ENCODE measurements at regions not wholly inside any gene's neighbourhood (a gene's known extent, or its start where the extent isn't known, plus 50 kb on each side); places are given as distances from the start of the nearest gene placed in this dataset.

GRCh38 chr6:88359530-88360202, 193.5 kb upstream of the CNR1 start:
- Histone ChIP-seq H3K4me2 (ENCODE audit: extremely low read depth, insufficient read depth, low read length) (no peak overlapping the region), H3K79me2 (ENCODE audit: control insufficient read depth, insufficient read depth, low read length) (no peaks in the 10 kb centered on the region), H2AFZ (ENCODE audit: low read length) (no peak overlapping the region), H3K9me3 (ENCODE audit: control insufficient read depth, insufficient read depth, low read depth, low read length) (no peaks in the 10 kb centered on the region), H3K27ac (ENCODE audit: insufficient read depth, low read length) (no peak overlapping the region), H3K4me3 (replicated peaks in 1 of 4; ENCODE audit: control extremely low read depth in 1 of 4, insufficient read depth in 1 of 4, low read depth in 3 of 4, low read length in 4 of 4) (no peak overlapping the region), H4K20me1 (ENCODE audit: control insufficient read depth, extremely low read depth, insufficient read depth, low read length) (no peaks in the 10 kb centered on the region), H3K36me3 (ENCODE audit: control insufficient read depth, insufficient read depth, low read length) (no peaks in the 10 kb centered on the region), H3K27me3 (ENCODE audit: control insufficient read depth, insufficient read depth, low read length) (no peaks in the 10 kb centered on the region), H3K4me1 (ENCODE audit: control insufficient read depth, extremely low read depth, insufficient read depth, low read length) (peaks cover 2% of the 10 kb centered on the region), H3K9ac (ENCODE audit: insufficient read depth, low read length) (no peak overlapping the region)
- TF ChIP-seq EZH2 (IDR thresholded peaks at IDR 0.05; ENCODE audit: low read length, missing control alignments) (no peak), CTCF (conservative IDR thresholded peaks at IDR 0.05 in 1 of 2, IDR thresholded peaks at IDR 0.05 in 1 of 2; ENCODE audit: low read depth in 1 of 2, low read length in 2 of 2) (no peak)
- DNase-seq (ENCODE audit: low read depth in 2 of 2): no peak

DNA sequence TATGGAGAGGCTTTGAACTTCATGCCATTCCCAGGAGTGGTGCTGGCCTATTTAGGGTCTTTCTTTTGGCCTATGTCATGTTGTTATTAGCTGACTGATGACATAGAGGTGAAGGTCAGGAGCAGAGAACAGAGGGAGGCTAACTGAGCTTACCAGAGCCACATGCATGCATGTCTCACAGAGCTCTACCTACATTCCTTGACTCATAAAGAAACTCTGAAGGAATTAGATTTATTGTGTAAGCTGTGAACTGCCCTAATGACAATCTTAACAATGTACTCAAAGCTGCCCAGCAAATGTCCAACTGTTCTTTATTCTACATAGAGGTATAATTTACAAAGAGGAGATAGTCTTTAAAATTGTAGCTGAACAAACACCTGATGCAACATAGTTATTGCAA, 192.7 kb upstream of the CNR1 start:
- Histone ChIP-seq H3K9ac (ENCODE audit: insufficient read depth, low read length) (no peak overlapping the region), H2AFZ (ENCODE audit: low read length) (no peak overlapping the region), H3K9me3 (ENCODE audit: control insufficient read depth, insufficient read depth, low read depth, low read length) (no peaks in the 10 kb centered on the region), H3K4me2 (ENCODE audit: extremely low read depth, insufficient read depth, low read length) (no peak overlapping the region), H3K36me3 (ENCODE audit: control insufficient read depth, insufficient read depth, low read length) (no peaks in the 10 kb centered on the region), H3K27me3 (ENCODE audit: control insufficient read depth, insufficient read depth, low read length) (no peaks in the 10 kb centered on the region), H3K4me3 (replicated peaks in 1 of 4; ENCODE audit: control extremely low read depth in 1 of 4, insufficient read depth in 1 of 4, low read depth in 3 of 4, low read length in 4 of 4) (no peak overlapping the region), H4K20me1 (ENCODE audit: control insufficient read depth, extremely low read depth, insufficient read depth, low read length) (no peaks in the 10 kb centered on the region), H3K27ac (ENCODE audit: insufficient read depth, low read length) (no peak overlapping the region), H3K4me1 (ENCODE audit: control insufficient read depth, extremely low read depth, insufficient read depth, low read length) (peaks cover 2% of the 10 kb centered on the region), H3K79me2 (ENCODE audit: control insufficient read depth, insufficient read depth, low read length) (no peaks in the 10 kb centered on the region)
- peak in 1 of 2 donors; percentile 64 for DNase-seq (ENCODE audit: low read depth in 2 of 2)
- TF ChIP-seq EZH2 (IDR thresholded peaks at IDR 0.05; ENCODE audit: low read length, missing control alignments) (no peak), CTCF (conservative IDR thresholded peaks at IDR 0.05 in 1 of 2, IDR thresholded peaks at IDR 0.05 in 1 of 2; ENCODE audit: low read depth in 1 of 2, low read length in 2 of 2) (no peak)

- DNase-seq (ENCODE audit: low read depth in 2 of 2): peak in 1 of 2 donors; percentile 59
These were observed 183.4 kb upstream of the CNR1 start for GRCh38 chr6:88349511-88349910.

More at GRCh38 chr6:88349511-88349910, 183.4 kb upstream of the CNR1 start:
- Histone ChIP-seq H3K36me3 (ENCODE audit: control insufficient read depth, insufficient read depth, low read length) (no peaks in the 10 kb centered on the region), H4K20me1 (ENCODE audit: control insufficient read depth, extremely low read depth, insufficient read depth, low read length) (no peaks in the 10 kb centered on the region), H3K27me3 (ENCODE audit: control insufficient read depth, insufficient read depth, low read length) (no peaks in the 10 kb centered on the region), H3K79me2 (ENCODE audit: control insufficient read depth, insufficient read depth, low read length) (no peaks in the 10 kb centered on the region), H3K27ac (ENCODE audit: insufficient read depth, low read length) (no peak overlapping the region), H3K4me2 (ENCODE audit: extremely low read depth, insufficient read depth, low read length) (no peak overlapping the region), H3K4me1 (ENCODE audit: control insufficient read depth, extremely low read depth, insufficient read depth, low read length) (no peaks in the 10 kb centered on the region), H2AFZ (ENCODE audit: low read length) (no peak overlapping the region), H3K9ac (ENCODE audit: insufficient read depth, low read length) (no peak overlapping the region), H3K4me3 (replicated peaks in 1 of 4; ENCODE audit: control extremely low read depth in 1 of 4, insufficient read depth in 1 of 4, low read depth in 3 of 4, low read length in 4 of 4) (no peak overlapping the region), H3K9me3 (ENCODE audit: control insufficient read depth, insufficient read depth, low read depth, low read length) (no peaks in the 10 kb centered on the region)
- no peak for TF ChIP-seq CTCF (conservative IDR thresholded peaks at IDR 0.05 in 1 of 2, IDR thresholded peaks at IDR 0.05 in 1 of 2; ENCODE audit: low read depth in 1 of 2, low read length in 2 of 2)
- TF ChIP-seq EZH2 (IDR thresholded peaks at IDR 0.05; ENCODE audit: low read length, missing control alignments): no peak

Data from fibroblast of lung (primary cell).